Esophagus squamous epithelium (tissue), 4 donors: ENCODE measurements at regions not wholly inside any gene's neighbourhood (a gene's known extent, or its start where the extent isn't known, plus 50 kb on each side); places are given as distances from the start of the nearest gene placed in this dataset.

Experiments used
- POLR2A ChIP-seq, 4 donors: fragments of 450-650 bp; IDR thresholded peaks; one replicate each; pipeline ENCODE4 v1.6.1; 2017; ENCODE audit warnings: antibody characterized with exemption in 4 of 4, mild to moderate bottlenecking in 4 of 4, moderate library complexity in 3 of 4
- TF ChIP-seq, protein P1 (sequence below), 6 experiments: fragments of 450-650 bp in 4 of 6; fragments of 200-600 bp in 2 of 6; sonication (generic) in 2 of 6; IDR thresholded peaks; one replicate each; pipeline ENCODE4 v1.5.1; 2016 to 2019; ENCODE audit warnings: antibody characterized with exemption in 6 of 6, mild to moderate bottlenecking in 4 of 6, moderate library complexity in 4 of 6

- TF ChIP-seq, protein P1, sequence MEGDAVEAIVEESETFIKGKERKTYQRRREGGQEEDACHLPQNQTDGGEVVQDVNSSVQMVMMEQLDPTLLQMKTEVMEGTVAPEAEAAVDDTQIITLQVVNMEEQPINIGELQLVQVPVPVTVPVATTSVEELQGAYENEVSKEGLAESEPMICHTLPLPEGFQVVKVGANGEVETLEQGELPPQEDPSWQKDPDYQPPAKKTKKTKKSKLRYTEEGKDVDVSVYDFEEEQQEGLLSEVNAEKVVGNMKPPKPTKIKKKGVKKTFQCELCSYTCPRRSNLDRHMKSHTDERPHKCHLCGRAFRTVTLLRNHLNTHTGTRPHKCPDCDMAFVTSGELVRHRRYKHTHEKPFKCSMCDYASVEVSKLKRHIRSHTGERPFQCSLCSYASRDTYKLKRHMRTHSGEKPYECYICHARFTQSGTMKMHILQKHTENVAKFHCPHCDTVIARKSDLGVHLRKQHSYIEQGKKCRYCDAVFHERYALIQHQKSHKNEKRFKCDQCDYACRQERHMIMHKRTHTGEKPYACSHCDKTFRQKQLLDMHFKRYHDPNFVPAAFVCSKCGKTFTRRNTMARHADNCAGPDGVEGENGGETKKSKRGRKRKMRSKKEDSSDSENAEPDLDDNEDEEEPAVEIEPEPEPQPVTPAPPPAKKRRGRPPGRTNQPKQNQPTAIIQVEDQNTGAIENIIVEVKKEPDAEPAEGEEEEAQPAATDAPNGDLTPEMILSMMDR (IDR thresholded peaks at IDR 0.05) = no peak
- no peak for TF ChIP-seq POLR2A (IDR thresholded peaks at IDR 0.05)
Measured at GRCh38 chr17:70278844-70279462, 109.6 kb downstream of the KCNJ2 start.
